ENCODE measurements at regions not wholly inside any gene's neighbourhood (a gene's known extent, or its start where the extent isn't known, plus 50 kb on each side); places are given as distances from the start of the nearest gene placed in this dataset.

GRCh38 chr17:69723316-69723715 is 308.8 kb downstream of the MAP2K6 start:
- no peak overlapping the region for H3K4me3 ChIP-seq (ENCODE audit: insufficient read depth, low read length, poor library complexity, severe bottlenecking)
- no peaks in the 10 kb centered on the region for H3F3A ChIP-seq (ENCODE audit: insufficient read depth)
- H3K9me2 ChIP-seq (replicated peaks; ENCODE audit: insufficient read depth, low read length) = no peaks in the 10 kb centered on the region
- H3K9me3 ChIP-seq (ENCODE audit: insufficient read depth, low read length) = no peaks in the 10 kb centered on the region
- no peak overlapping the region for H3K27ac ChIP-seq (ENCODE audit: low read depth, low read length)
- H3K27me3 ChIP-seq (ENCODE audit: low read length) = no peaks in the 10 kb centered on the region
- no peaks in the 10 kb centered on the region for H3K36me3 ChIP-seq (ENCODE audit: low read length)
- H3K4me2 ChIP-seq (ENCODE audit: low read depth, low read length, poor library complexity, severe bottlenecking) = no peak overlapping the region
- no peak overlapping the region for H3K9ac ChIP-seq (ENCODE audit: low read length)
- H4K20me1 ChIP-seq (ENCODE audit: low read depth, low read length) = no peaks in the 10 kb centered on the region
- H3K79me2 ChIP-seq (ENCODE audit: insufficient read depth, low read length) = no peaks in the 10 kb centered on the region
- no peak for TF ChIP-seq CTCF (IDR thresholded peaks at IDR 0.05; ENCODE audit: insufficient read depth, low read length, poor library complexity, severe bottlenecking)
- no peak for TF ChIP-seq EZH2phosphoT487 (conservative IDR thresholded peaks at IDR 0.05; ENCODE audit: low read length)
- no peak overlapping the region for H2AFZ ChIP-seq (ENCODE audit: low read depth, low read length, severe bottlenecking)

- Histone ChIP-seq H3K36me3 (ENCODE audit: low read length) (no peaks in the 10 kb centered on the region), H4K20me1 (ENCODE audit: low read depth, low read length) (no peaks in the 10 kb centered on the region), H3K4me3 (ENCODE audit: insufficient read depth, low read length, poor library complexity, severe bottlenecking) (no peak overlapping the region), H3K9me2 (replicated peaks; ENCODE audit: insufficient read depth, low read length) (no peaks in the 10 kb centered on the region), H3K9me3 (ENCODE audit: insufficient read depth, low read length) (no peaks in the 10 kb centered on the region), H3K79me2 (ENCODE audit: insufficient read depth, low read length) (no peaks in the 10 kb centered on the region), H3K27me3 (ENCODE audit: low read length) (no peaks in the 10 kb centered on the region), H3K9ac (ENCODE audit: low read length) (no peak overlapping the region), H3K4me2 (ENCODE audit: low read depth, low read length, poor library complexity, severe bottlenecking) (no peak overlapping the region), H3F3A (ENCODE audit: insufficient read depth) (no peaks in the 10 kb centered on the region), H2AFZ (ENCODE audit: low read depth, low read length, severe bottlenecking) (no peak overlapping the region), H3K27ac (ENCODE audit: low read depth, low read length) (no peak overlapping the region)
- TF ChIP-seq EZH2phosphoT487 (conservative IDR thresholded peaks at IDR 0.05; ENCODE audit: low read length) (no peak), CTCF (IDR thresholded peaks at IDR 0.05; ENCODE audit: insufficient read depth, low read length, poor library complexity, severe bottlenecking) (no peak)
These were observed 309.2 kb downstream of the MAP2K6 start for GRCh38 chr17:69723741-69724140.

GRCh38 chr17:69724238-69724637 is 309.7 kb downstream of the MAP2K6 start:
- Histone ChIP-seq H3K4me3 (ENCODE audit: insufficient read depth, low read length, poor library complexity, severe bottlenecking) (no peak overlapping the region), H3K27me3 (ENCODE audit: low read length) (no peaks in the 10 kb centered on the region), H3K9me3 (ENCODE audit: insufficient read depth, low read length) (no peaks in the 10 kb centered on the region), H3K79me2 (ENCODE audit: insufficient read depth, low read length) (no peaks in the 10 kb centered on the region), H3K9ac (ENCODE audit: low read length) (no peak overlapping the region), H3K36me3 (ENCODE audit: low read length) (no peaks in the 10 kb centered on the region), H3K27ac (ENCODE audit: low read depth, low read length) (no peak overlapping the region), H3K4me2 (ENCODE audit: low read depth, low read length, poor library complexity, severe bottlenecking) (no peak overlapping the region), H3F3A (ENCODE audit: insufficient read depth) (no peaks in the 10 kb centered on the region), H3K9me2 (replicated peaks; ENCODE audit: insufficient read depth, low read length) (no peaks in the 10 kb centered on the region), H4K20me1 (ENCODE audit: low read depth, low read length) (no peaks in the 10 kb centered on the region), H2AFZ (ENCODE audit: low read depth, low read length, severe bottlenecking) (no peak overlapping the region)
- TF ChIP-seq EZH2phosphoT487 (conservative IDR thresholded peaks at IDR 0.05; ENCODE audit: low read length) (no peak), CTCF (IDR thresholded peaks at IDR 0.05; ENCODE audit: insufficient read depth, low read length, poor library complexity, severe bottlenecking) (no peak)

All from SU-DHL-6 (cell line).